Neural progenitor cell (in vitro differentiated cells): ENCODE measurements at regions not wholly inside any gene's neighbourhood (a gene's known extent, or its start where the extent isn't known, plus 50 kb on each side); places are given as distances from the start of the nearest gene placed in this dataset.

ENCODE experiments used
- DNase-seq: peaks from one replicate; pipeline ENCODE4 v3.0.0-alpha.2; 2016; ENCODE audit warnings: low spot score
- H2AFZ ChIP-seq: fragments of 200-600 bp; sonication (generic); replicated peaks from 2 replicates; pipeline ENCODE4 v1.6.1; 2016; ENCODE audit warnings: antibody characterized with exemption
- H3F3A ChIP-seq: fragments of 200-600 bp; sonication (generic); 2 replicates; pipeline ENCODE4 v1.6.1; 2016; ENCODE audit warnings: antibody characterized with exemption, low read depth
- H3K27ac ChIP-seq: fragments of 200-600 bp; sonication (generic); 2 replicates; pipeline ENCODE4 v1.5.1; 2016; ENCODE audit warnings: mild to moderate bottlenecking
- H3K27me3 ChIP-seq: fragments of 200-600 bp; sonication (generic); 2 replicates; pipeline ENCODE4 v1.6.1; 2016; ENCODE audit warnings: mild to moderate bottlenecking, moderate library complexity
- H3K36me3 ChIP-seq: fragments of 200-600 bp; sonication (generic); 2 replicates; pipeline ENCODE4 v1.5.1; 2016
- H3K4me1 ChIP-seq: fragments of 200-600 bp; sonication (generic); 2 replicates; pipeline ENCODE4 v1.6.1; 2016; ENCODE audit warnings: mixed run types
- H3K4me2 ChIP-seq: fragments of 200-600 bp; sonication (generic); 2 replicates; pipeline ENCODE4 v1.6.1; 2016
- H3K4me3 ChIP-seq: fragments of 200-600 bp; sonication (generic); 2 replicates; pipeline ENCODE4 v1.5.1; 2016
- H3K79me2 ChIP-seq: fragments of 200-600 bp; sonication (generic); 2 replicates; pipeline ENCODE4 v1.6.1; 2016; ENCODE audit warnings: low read depth
- H3K9ac ChIP-seq: fragments of 200-600 bp; sonication (generic); 2 replicates; pipeline ENCODE4 v1.6.1; 2016
- H3K9me3 ChIP-seq: fragments of 200-600 bp; sonication (generic); 2 replicates; pipeline ENCODE4 v1.5.1; 2016; ENCODE audit warnings: low read depth
- H4K20me1 ChIP-seq: fragments of 200-600 bp; sonication (generic); 2 replicates; pipeline ENCODE4 v1.6.1; 2016; ENCODE audit warnings: low read depth
- H3K27ac Mint-ChIP-seq: 3 replicates; pipeline ENCODE4 v1.8.0; 2021; ENCODE audit warnings: mixed read lengths
- H3K27me3 Mint-ChIP-seq: 2 replicates; pipeline ENCODE4 v1.8.0; 2022; ENCODE audit warnings: low read depth, mild to moderate bottlenecking, inconsistent platforms, moderate library complexity, mixed read lengths; ENCODE audit not compliant: insufficient read depth
- H3K36me3 Mint-ChIP-seq: 3 replicates; pipeline ENCODE4 v1.8.0; 2021; ENCODE audit warnings: mixed read lengths
- H3K4me1 Mint-ChIP-seq: 3 replicates; pipeline ENCODE4 v1.8.0; 2021; ENCODE audit warnings: mixed read lengths
- H3K4me3 Mint-ChIP-seq: 3 replicates; pipeline ENCODE4 v1.8.0; 2021; ENCODE audit warnings: mild to moderate bottlenecking, moderate library complexity, mixed read lengths
- H3K9me3 Mint-ChIP-seq: 3 replicates; pipeline ENCODE4 v1.8.0; 2020; ENCODE audit warnings: mixed read lengths
- EZH2 ChIP-seq: fragments of 200-600 bp; sonication (generic); IDR thresholded peaks from 2 replicates; pipeline ENCODE4 v1.6.1; 2017; ENCODE audit warnings: antibody characterized with exemption, mild to moderate bottlenecking, moderate library complexity
- EZH2phosphoT487 ChIP-seq: fragments of 200-600 bp; sonication (generic); IDR thresholded peaks from 2 replicates; pipeline ENCODE4 v1.6.1; 2017; ENCODE audit warnings: antibody characterized with exemption
- TF ChIP-seq, protein P1 (sequence below): fragments of 200-600 bp; sonication (generic); IDR thresholded peaks from 2 replicates; pipeline ENCODE4 v1.5.1; 2017; ENCODE audit warnings: antibody characterized with exemption, mild to moderate bottlenecking

DNA sequence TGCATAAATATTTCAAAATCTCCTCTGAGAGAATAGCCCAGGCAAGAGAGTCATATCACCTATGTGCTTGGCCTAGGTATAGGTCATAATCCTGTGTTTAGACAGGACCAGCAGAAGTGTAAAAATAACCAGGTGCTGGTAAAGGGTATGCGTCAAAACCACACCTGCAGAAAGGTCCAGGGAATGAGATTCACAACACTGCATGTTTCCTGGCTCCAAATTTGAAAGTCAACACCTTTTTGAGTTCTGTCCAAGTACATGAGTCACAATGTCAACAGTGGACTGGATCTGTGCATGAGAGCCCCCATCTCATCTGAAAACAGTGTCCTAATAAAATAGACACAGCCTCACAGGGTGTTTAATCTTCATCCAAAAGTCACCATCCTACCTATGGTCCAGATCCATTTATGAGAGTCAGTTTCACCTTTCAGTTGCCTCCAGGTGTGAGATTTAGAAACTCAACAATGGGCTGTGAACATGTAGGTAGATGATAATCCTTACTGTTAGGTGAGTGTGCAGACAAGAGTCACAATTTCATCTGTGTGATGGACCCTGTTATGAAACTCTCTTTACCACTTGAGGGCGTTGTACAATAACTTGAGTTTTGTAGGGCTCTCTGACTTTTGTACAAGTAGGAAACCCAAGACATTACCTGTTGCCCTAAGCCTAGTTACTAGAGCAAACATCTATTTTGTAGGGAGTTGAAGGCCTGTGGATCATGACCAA lies 2100.7 kb downstream of the TP53TG3F start:
- H3K9me3 Mint-ChIP-seq: peaks cover 48% of the 10 kb centered on the region
- peaks cover 21% of the 10 kb centered on the region for H3K9me3 ChIP-seq
- H3K9ac ChIP-seq: no peak overlapping the region

DNA sequence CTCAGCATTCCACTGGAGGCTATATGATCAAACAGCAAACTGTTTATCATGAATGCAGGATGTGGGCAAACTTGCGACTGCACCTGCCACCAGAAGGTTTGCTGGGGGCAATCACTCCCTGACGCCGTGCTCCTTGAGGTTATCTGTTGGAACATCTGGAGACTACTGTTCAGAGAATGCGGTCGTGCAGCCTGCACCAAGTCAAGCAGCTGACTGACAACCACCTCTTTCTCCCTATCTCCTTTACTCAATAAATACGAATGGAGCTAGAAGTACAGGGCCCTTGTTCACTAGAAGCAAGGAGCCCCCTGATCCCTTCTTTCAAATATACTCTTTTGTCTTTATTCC lies 2101.2 kb downstream of the TP53TG3F start:
- H3K36me3 Mint-ChIP-seq: no peaks in the 10 kb centered on the region
- no peak overlapping the region for H3K4me3 Mint-ChIP-seq
- H3K9me3 ChIP-seq: peaks cover 20% of the 10 kb centered on the region

More for the DNA sequence above, 2100.7 kb downstream of the TP53TG3F start:
- no peaks in the 10 kb centered on the region for H3K36me3 ChIP-seq
- H3F3A ChIP-seq: no peaks in the 10 kb centered on the region
- Mint-ChIP-seq H3K4me3 (no peak overlapping the region), H3K4me1 (no peaks in the 10 kb centered on the region), H3K36me3 (no peaks in the 10 kb centered on the region), H3K27me3 (no peaks in the 10 kb centered on the region), H3K27ac (no peak overlapping the region)
- no peak overlapping the region for H3K4me3 ChIP-seq
- no peak overlapping the region for H3K4me2 ChIP-seq
- no peaks in the 10 kb centered on the region for H3K79me2 ChIP-seq
- no peak overlapping the region for H3K27ac ChIP-seq
- H4K20me1 ChIP-seq: no peaks in the 10 kb centered on the region
- no peak for DNase-seq
- no peak overlapping the region for H2AFZ ChIP-seq
- no peaks in the 10 kb centered on the region for H3K27me3 ChIP-seq
- no peaks in the 10 kb centered on the region for H3K4me1 ChIP-seq
- TF ChIP-seq EZH2phosphoT487 (no peak), EZH2 (no peak)
- TF ChIP-seq, protein P1, sequence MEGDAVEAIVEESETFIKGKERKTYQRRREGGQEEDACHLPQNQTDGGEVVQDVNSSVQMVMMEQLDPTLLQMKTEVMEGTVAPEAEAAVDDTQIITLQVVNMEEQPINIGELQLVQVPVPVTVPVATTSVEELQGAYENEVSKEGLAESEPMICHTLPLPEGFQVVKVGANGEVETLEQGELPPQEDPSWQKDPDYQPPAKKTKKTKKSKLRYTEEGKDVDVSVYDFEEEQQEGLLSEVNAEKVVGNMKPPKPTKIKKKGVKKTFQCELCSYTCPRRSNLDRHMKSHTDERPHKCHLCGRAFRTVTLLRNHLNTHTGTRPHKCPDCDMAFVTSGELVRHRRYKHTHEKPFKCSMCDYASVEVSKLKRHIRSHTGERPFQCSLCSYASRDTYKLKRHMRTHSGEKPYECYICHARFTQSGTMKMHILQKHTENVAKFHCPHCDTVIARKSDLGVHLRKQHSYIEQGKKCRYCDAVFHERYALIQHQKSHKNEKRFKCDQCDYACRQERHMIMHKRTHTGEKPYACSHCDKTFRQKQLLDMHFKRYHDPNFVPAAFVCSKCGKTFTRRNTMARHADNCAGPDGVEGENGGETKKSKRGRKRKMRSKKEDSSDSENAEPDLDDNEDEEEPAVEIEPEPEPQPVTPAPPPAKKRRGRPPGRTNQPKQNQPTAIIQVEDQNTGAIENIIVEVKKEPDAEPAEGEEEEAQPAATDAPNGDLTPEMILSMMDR: no peak

DNA sequence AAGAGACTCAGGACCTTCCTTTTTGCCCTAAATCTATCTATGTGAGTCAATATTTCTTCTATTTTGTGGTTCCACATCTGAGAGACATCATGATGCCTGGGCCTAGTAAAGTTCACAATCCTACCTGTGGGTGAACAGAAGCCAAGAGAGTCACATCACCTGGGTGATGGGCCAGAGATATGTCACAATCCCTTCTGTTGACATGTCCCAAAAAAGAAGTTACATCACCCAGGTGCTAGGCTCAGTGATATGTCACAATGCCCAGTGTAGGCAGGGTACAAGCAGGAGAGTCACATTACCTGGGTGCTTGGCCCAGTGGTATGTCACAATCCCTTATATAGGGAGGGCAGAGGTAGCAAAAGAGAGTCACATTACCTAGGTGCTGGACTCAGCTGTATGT lies 2101.9 kb downstream of the TP53TG3F start:
- Histone ChIP-seq H3K27me3 (no peaks in the 10 kb centered on the region), H4K20me1 (no peaks in the 10 kb centered on the region), H3F3A (no peaks in the 10 kb centered on the region), H3K9me3 (peaks cover 20% of the 10 kb centered on the region), H3K36me3 (no peaks in the 10 kb centered on the region), H3K27ac (no peak overlapping the region), H3K9ac (no peak overlapping the region), H3K4me3 (no peak overlapping the region), H3K79me2 (no peaks in the 10 kb centered on the region), H2AFZ (no peak overlapping the region), H3K4me2 (no peak overlapping the region), H3K4me1 (no peaks in the 10 kb centered on the region)
- peaks cover 52% of the 10 kb centered on the region for H3K9me3 Mint-ChIP-seq
- no peak overlapping the region for H3K4me3 Mint-ChIP-seq
- TF ChIP-seq, protein P1: no peak
- no peak for TF ChIP-seq EZH2
- no peaks in the 10 kb centered on the region for H3K36me3 Mint-ChIP-seq
- H3K4me1 Mint-ChIP-seq: no peaks in the 10 kb centered on the region
- DNase-seq: no peak
- H3K27me3 Mint-ChIP-seq: no peaks in the 10 kb centered on the region
- H3K27ac Mint-ChIP-seq: no peak overlapping the region

More for the DNA sequence above, 2101.2 kb downstream of the TP53TG3F start:
- H3K79me2 ChIP-seq: no peaks in the 10 kb centered on the region
- no peaks in the 10 kb centered on the region for H3K27me3 Mint-ChIP-seq
- H3K27me3 ChIP-seq: no peaks in the 10 kb centered on the region
- no peaks in the 10 kb centered on the region for H4K20me1 ChIP-seq
- peaks cover 49% of the 10 kb centered on the region for H3K9me3 Mint-ChIP-seq
- H3K27ac ChIP-seq: no peak overlapping the region
- TF ChIP-seq EZH2phosphoT487: no peak
- no peak for TF ChIP-seq EZH2
- TF ChIP-seq, protein P1: no peak
- no peak for DNase-seq
- no peak overlapping the region for H3K4me3 ChIP-seq
- no peaks in the 10 kb centered on the region for H3K4me1 Mint-ChIP-seq
- no peaks in the 10 kb centered on the region for H3F3A ChIP-seq
- no peak overlapping the region for H3K9ac ChIP-seq
- H3K27ac Mint-ChIP-seq: no peak overlapping the region
- no peaks in the 10 kb centered on the region for H3K4me1 ChIP-seq
- H3K4me2 ChIP-seq: no peak overlapping the region
- H2AFZ ChIP-seq: no peak overlapping the region
- no peaks in the 10 kb centered on the region for H3K36me3 ChIP-seq
